Endothelial cell of umbilical vein (primary cell): ENCODE measurements at regions not wholly inside any gene's neighbourhood (a gene's known extent, or its start where the extent isn't known, plus 50 kb on each side); places are given as distances from the start of the nearest gene placed in this dataset.

ENCODE experiments used
- BruUV-seq: library from RNA; stranded (reverse); fragments of 400-500 nt; replicated peaks from 2 replicates; lab custom pipeline; 2021; lab: Mats Ljungman, UMichigan
- CTCF ChIA-PET: fragments of 300-600, 350-600 bp; sonication (Branson Sonifier 250); formaldehyde crosslinking; loops from one replicate; lab custom pipeline; 2021; ENCODE audit warnings: antibody characterized with exemption, inconsistent platforms; lab: Charles Lee
- POLR2A ChIA-PET: fragments of 300-600, 350-600 bp; sonication (Branson Sonifier 250); formaldehyde crosslinking; loops from one replicate; lab custom pipeline; 2021; ENCODE audit warnings: antibody characterized with exemption, inconsistent platforms; lab: Charles Lee
- DNase-seq: peaks from one replicate; pipeline ENCODE4 v3.0.0-alpha.2; 2011; ENCODE audit warnings: low read depth, low spot score
- FAIRE-seq: peaks from 2 replicates; lab custom pipeline; 2011; peaks lifted over from hg19 to GRCh38; lab: Jason Lieb, UNC
- H2AFZ ChIP-seq: 2 replicates; pipeline ENCODE4 v1.6.0; 2012; ENCODE audit warnings: low read depth, low read length, control low read depth, inconsistent platforms
- H3K27ac ChIP-seq: 2 replicates; pipeline ENCODE4 v1.5.1; 2011; ENCODE audit warnings: low read depth, mild to moderate bottlenecking, control low read depth, low read length, moderate library complexity; ENCODE audit not compliant: insufficient read depth
- H3K27me3 ChIP-seq, 2 experiments: 2 replicates each; pipeline versions ENCODE4 v1.6.0 to v1.6.1; 2011; ENCODE audit warnings: low read length in 2 of 2, mixed read lengths in 1 of 2; ENCODE audit not compliant: control insufficient read depth in 2 of 2, insufficient read depth in 2 of 2
- H3K36me3 ChIP-seq, 2 experiments: 2 replicates in 1 of 2; 3 replicates in 1 of 2; pipeline ENCODE4 v1.5.1; 2011; ENCODE audit warnings: low read length in 2 of 2, mild to moderate bottlenecking in 1 of 2, moderate library complexity in 1 of 2; ENCODE audit not compliant: control insufficient read depth in 2 of 2, insufficient read depth in 2 of 2; ENCODE audit errors: extremely low read depth in 1 of 2
- H3K4me1 ChIP-seq: 3 replicates; pipeline ENCODE4 v1.5.1; 2011; ENCODE audit warnings: mild to moderate bottlenecking, low read length; ENCODE audit not compliant: control insufficient read depth, insufficient read depth; ENCODE audit errors: extremely low read depth
- H3K4me2 ChIP-seq: 2 replicates; pipeline ENCODE4 v1.6.1; 2011; ENCODE audit warnings: low read length, control low read depth, mixed read lengths; ENCODE audit not compliant: insufficient read depth
- H3K4me3 ChIP-seq, 3 experiments: fragments of 200-600 bp in 1 of 3; sonication (generic), shearing (Covaris generic) in 1 of 3; replicated peaks in 1 of 3; 2 replicates each; pipeline ENCODE4 v1.5.1; 2011 to 2016; ENCODE audit warnings: control low read depth in 3 of 3, low read length in 3 of 3, mild to moderate bottlenecking in 2 of 3, inconsistent platforms in 1 of 3, low read depth in 1 of 3, moderate library complexity in 1 of 3; ENCODE audit not compliant: insufficient read depth in 1 of 3
- H3K79me2 ChIP-seq: 2 replicates; pipeline ENCODE4 v1.6.0; 2012; ENCODE audit warnings: low read length, inconsistent platforms; ENCODE audit not compliant: control insufficient read depth, insufficient read depth
- H3K9ac ChIP-seq: replicated peaks from 2 replicates; pipeline ENCODE3; 2011; ENCODE audit warnings: low read length, control low read depth; ENCODE audit not compliant: insufficient read depth; ENCODE audit errors: extremely low read depth
- H3K9me1 ChIP-seq: replicated peaks from 3 replicates; pipeline ENCODE4 v1.6.0; 2011; ENCODE audit warnings: mild to moderate bottlenecking, low read length; ENCODE audit not compliant: control insufficient read depth, insufficient read depth; ENCODE audit errors: extremely low read depth
- H3K9me3 ChIP-seq: replicated peaks from 2 replicates; pipeline ENCODE4 v1.5.1; 2012; ENCODE audit warnings: low read length, inconsistent platforms; ENCODE audit not compliant: control insufficient read depth, insufficient read depth
- H4K20me1 ChIP-seq: replicated peaks from 2 replicates; pipeline ENCODE3; 2011; ENCODE audit warnings: mild to moderate bottlenecking, low read length; ENCODE audit not compliant: control insufficient read depth, insufficient read depth; ENCODE audit errors: extremely low read depth
- CTCF ChIP-seq, 2 donors: IDR thresholded peaks; 1 replicate in 1 of 2; 2 replicates in 1 of 2; pipeline ENCODE4 v1.5.1; 2011; ENCODE audit warnings: low read length in 2 of 2, mild to moderate bottlenecking in 2 of 2, moderate library complexity in 2 of 2, control low read depth in 1 of 2, inconsistent platforms in 1 of 2, low read depth in 1 of 2; ENCODE audit not compliant: insufficient read depth in 1 of 2; ENCODE audit errors: extremely low read depth in 1 of 2
- EZH2 ChIP-seq: IDR thresholded peaks from 2 replicates; pipeline ENCODE4 v1.6.1; 2012; ENCODE audit warnings: borderline replicate concordance, low read depth, mild to moderate bottlenecking, moderate library complexity, low read length, inconsistent platforms; ENCODE audit not compliant: severe bottlenecking
- FOS ChIP-seq: IDR thresholded peaks from 2 replicates; pipeline ENCODE4 v1.6.1; 2011; ENCODE audit warnings: mild to moderate bottlenecking, low read length, moderate library complexity, borderline replicate concordance; ENCODE audit not compliant: insufficient read depth
- GATA2 ChIP-seq: IDR thresholded peaks from 2 replicates; pipeline ENCODE4 v1.7.0; 2011; ENCODE audit warnings: low read depth, mild to moderate bottlenecking, moderate library complexity, mixed read lengths, low read length; ENCODE audit not compliant: insufficient read length, insufficient read depth
- JUN ChIP-seq: IDR thresholded peaks from 2 replicates; pipeline ENCODE4 v1.6.1; 2011; ENCODE audit warnings: borderline replicate concordance, low read depth; ENCODE audit not compliant: insufficient read length, insufficient read depth
- MAX ChIP-seq: IDR thresholded peaks from 2 replicates; pipeline ENCODE4 v1.6.1; 2011; ENCODE audit not compliant: insufficient read depth, insufficient read length
- MYC ChIP-seq: IDR thresholded peaks from one replicate; pipeline ENCODE4 v1.6.1; 2011; ENCODE audit warnings: mild to moderate bottlenecking, low read depth, low read length
- POLR2A ChIP-seq: IDR thresholded peaks from 2 replicates; pipeline ENCODE4 v1.6.1; 2012; ENCODE audit warnings: low read depth, mild to moderate bottlenecking, control low read depth, low read length
- POLR2AphosphoS5 ChIP-seq: IDR thresholded peaks from 2 replicates; pipeline ENCODE4 v1.6.1; 2012; ENCODE audit warnings: low read depth, mild to moderate bottlenecking, control low read depth, low read length, moderate library complexity; ENCODE audit not compliant: insufficient read depth
- dilution Hi-C: fragments of 300-500 bp; cut with MboI; formaldehyde crosslinking; loops from one replicate; pipeline ENCODE4 v1.15.0; 2019; ENCODE audit warnings: low sequenced_read_pairs; ENCODE audit not compliant: extremely low pct_ligation_motif_present
- intact Hi-C: fragments of 100-400 bp; cut with micrococcal nuclease; formaldehyde crosslinking; loops from one replicate; pipeline ENCODE4 v1.10.0; 2022

- Histone ChIP-seq H3K9me1 (no peaks in the 10 kb centered on the region), H3K79me2 (no peaks in the 10 kb centered on the region), H3K27ac (no peak overlapping the region), H3K9ac (no peak overlapping the region), H3K4me3 (no peak overlapping the region), H4K20me1 (no peaks in the 10 kb centered on the region), H2AFZ (no peak overlapping the region), H3K4me1 (no peaks in the 10 kb centered on the region), H3K4me2 (no peak overlapping the region), H3K36me3 (no peaks in the 10 kb centered on the region), H3K27me3 (no peaks in the 10 kb centered on the region), H3K9me3 (no peaks in the 10 kb centered on the region)
- FAIRE-seq (no peak), DNase-seq (no peak)
- CTCF ChIA-PET = interaction anchor here (1.1 kb wide), 1 partner anchor 60 kb away, joined by 4 read pairs; no protein-coding TSS in a partner anchor
- intact Hi-C loops (no loop called here), dilution Hi-C loops (no loop called here)
- BruUV-seq = no TSS peak
- no peak for TF ChIP-seq POLR2AphosphoS5
- no peak for TF ChIP-seq MAX
- TF ChIP-seq EZH2 = no peak
- TF ChIP-seq POLR2A = no peak
- TF ChIP-seq JUN = no peak
- no peak for TF ChIP-seq FOS
- TF ChIP-seq GATA2 = no peak
- TF ChIP-seq MYC = no peak
- no peak for TF ChIP-seq CTCF (IDR thresholded peaks at IDR 0.05; ENCODE audit: extremely low read depth in 1 of 2, insufficient read depth in 1 of 2, low read depth in 1 of 2, low read length in 2 of 2)
- POLR2A ChIA-PET = no interaction called here
Measured at GRCh38 chr1:29643838-29644440, 407.6 kb downstream of the PTPRU start.
